Panc1 (cell line): ENCODE measurements at regions not wholly inside any gene's neighbourhood (a gene's known extent, or its start where the extent isn't known, plus 50 kb on each side); places are given as distances from the start of the nearest gene placed in this dataset.

Experiments
- CTCF ChIP-seq: fragments of 450-650 bp; IDR thresholded peaks from 2 replicates; pipeline ENCODE4 v1.5.1; 2017; ENCODE audit warnings: mild to moderate bottlenecking
- POLR2AphosphoS5 ChIP-seq: IDR thresholded peaks from 2 replicates; pipeline ENCODE4 v1.6.1; 2012; ENCODE audit warnings: mild to moderate bottlenecking, low read depth, low read length, moderate library complexity
- REST ChIP-seq, 2 experiments: IDR thresholded peaks; 2 replicates each; pipeline ENCODE4 v1.6.1; 2011 to 2012; ENCODE audit warnings: low read depth in 2 of 2, control low read depth in 1 of 2, low read length in 1 of 2, mild to moderate bottlenecking in 1 of 2, moderate library complexity in 1 of 2; ENCODE audit not compliant: insufficient read depth in 1 of 2
- SIN3A ChIP-seq: IDR thresholded peaks from 2 replicates; pipeline ENCODE4 v1.6.1; 2012; ENCODE audit warnings: low read depth, mild to moderate bottlenecking, low read length, moderate library complexity, borderline replicate concordance; ENCODE audit not compliant: insufficient read depth
- TCF7L2 ChIP-seq: IDR thresholded peaks from 2 replicates; pipeline ENCODE4 v1.6.1; 2011; ENCODE audit warnings: mild to moderate bottlenecking, low read depth, low read length, inconsistent platforms

- TF ChIP-seq CTCF (no peak), POLR2AphosphoS5 (no peak), REST (IDR thresholded peaks at IDR 0.05; ENCODE audit: insufficient read depth in 1 of 2, low read depth in 2 of 2, low read length in 1 of 2) (no peak), SIN3A (no peak), TCF7L2 (no peak)
Observed at GRCh38 chr11:70538641-70539359, 140.5 kb downstream of the CTTN start.
